HG02870 (cell line): ENCODE measurements at regions not wholly inside any gene's neighbourhood (a gene's known extent, or its start where the extent isn't known, plus 50 kb on each side); places are given as distances from the start of the nearest gene placed in this dataset.
A peak's percentile ranks its signal among the peaks of the same experiment; 100 is the strongest.

Experiments
- ATAC-seq: cut with Tn5 transposase; IDR thresholded peaks from one replicate; pipeline ENCODE4 v1.9.1; 2021; ENCODE audit warnings: mild to moderate bottlenecking, moderate library complexity; ENCODE audit not compliant: unreplicated experiment

GRCh38 chr14:81946375-81946774 lies 412.7 kb upstream of the SEL1L start:
- no peak for ATAC-seq

DNA sequence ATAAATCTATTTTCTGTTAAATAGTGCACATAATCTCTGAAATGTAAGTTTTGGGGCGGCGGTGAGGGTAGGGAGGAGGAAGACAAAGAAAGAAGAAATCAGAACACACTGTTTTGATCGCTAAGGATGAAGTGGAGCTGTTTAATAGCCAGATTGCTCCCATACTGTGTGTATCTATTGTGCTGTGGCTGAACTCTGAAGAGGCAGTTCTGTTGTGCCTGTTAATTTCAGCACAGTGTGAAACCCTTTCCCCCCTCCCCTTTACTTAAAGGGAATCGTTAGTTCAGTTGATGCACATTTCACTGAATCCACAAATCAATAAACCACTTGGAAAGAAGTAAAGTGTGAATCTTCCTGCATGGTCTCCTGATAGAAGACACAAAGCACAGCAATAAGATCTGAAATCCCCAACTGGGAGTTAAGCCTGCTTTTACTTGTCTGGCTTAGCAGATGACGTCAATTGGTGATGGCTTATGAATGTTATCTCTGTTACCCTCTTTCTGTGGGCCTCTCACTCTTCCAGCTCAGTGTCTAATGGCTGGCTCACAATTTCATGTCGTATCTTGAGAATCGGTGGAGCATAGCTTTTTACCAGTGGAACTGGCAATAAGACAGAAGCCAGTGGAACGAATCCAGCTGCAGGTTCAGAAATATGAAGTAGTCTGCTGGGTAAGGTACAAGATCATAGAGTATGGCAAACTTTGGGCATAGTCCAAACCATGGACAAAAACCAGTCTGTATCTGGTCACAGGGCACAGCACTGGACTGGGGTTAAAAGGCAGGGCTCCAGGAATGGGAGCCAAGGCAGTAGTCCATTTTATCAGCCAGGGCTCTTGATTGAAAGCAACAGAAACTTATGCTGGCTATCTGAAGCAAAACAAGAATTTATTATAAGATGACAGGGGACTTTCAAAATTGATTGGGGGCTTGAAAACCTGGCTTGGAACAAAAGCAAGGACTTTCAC lies 413.5 kb upstream of the SEL1L start:
- ATAC-seq, result no peak

GRCh38 chr14:81952917-81953316 lies 419.3 kb upstream of the SEL1L start:
- ATAC-seq, result no peak

DNA sequence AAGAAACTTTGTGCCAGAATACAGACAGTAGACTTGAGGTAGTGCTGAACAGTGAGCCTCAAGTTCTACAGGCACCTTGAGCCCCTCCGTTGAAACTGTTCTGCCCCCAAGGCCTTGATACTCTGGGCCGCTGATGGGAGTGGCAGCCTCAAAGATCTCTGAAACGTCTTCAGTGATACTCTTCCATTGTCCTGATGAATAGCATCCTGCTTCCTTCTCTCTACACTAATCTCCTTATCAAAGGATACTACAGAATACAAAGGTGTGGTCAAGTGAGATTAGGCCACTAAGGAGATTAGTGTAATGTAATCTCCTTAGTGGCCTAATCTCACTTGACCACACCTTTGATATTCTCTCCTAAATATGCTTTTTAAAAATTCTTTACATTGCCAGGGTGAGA lies 419.8 kb upstream of the SEL1L start:
- no peak for ATAC-seq

DNA sequence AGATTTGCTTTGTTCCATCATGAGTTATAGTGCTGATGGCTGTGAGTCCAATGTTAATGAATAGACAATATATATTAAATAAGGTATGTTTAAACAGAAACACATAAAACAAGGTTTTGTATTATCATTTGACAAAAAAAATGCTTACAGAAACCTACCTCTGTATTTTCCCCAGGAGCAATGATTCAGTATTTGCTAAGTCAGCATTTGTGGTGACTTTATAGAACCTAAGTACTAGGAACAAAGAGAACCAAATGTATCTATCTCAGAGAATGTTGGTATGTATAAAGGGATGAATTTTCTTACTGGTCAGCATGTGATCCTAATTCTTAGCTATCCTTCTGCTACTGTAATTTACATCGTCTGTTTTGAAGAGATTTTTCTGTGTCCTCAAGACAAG lies 421.5 kb upstream of the SEL1L start:
- no peak for ATAC-seq

GRCh38 chr14:81960781-81961180 lies 427.1 kb upstream of the SEL1L start:
- ATAC-seq, result no peak

DNA sequence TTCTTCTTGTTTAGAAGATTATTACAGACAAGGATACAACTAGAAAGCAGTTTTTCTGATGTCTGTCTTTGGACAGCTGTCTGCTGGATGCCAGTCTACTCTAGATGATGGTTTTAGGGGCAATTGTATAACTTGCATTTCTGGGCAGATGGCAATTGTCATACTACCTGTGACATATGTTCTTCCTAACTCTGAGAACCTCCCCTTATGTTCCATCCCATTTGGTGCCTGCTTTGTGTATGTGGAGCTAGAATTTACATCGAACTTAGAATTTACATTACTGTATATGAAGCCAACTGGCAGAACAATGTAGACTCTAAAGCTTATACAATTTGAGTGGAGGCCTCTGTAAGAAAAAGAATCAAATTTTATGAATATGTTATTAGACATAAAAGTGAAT lies 430.2 kb upstream of the SEL1L start:
- no peak for ATAC-seq

- no peak for ATAC-seq
Observed at GRCh38 chr14:81970307-81970706, 436.7 kb upstream of the SEL1L start.

DNA sequence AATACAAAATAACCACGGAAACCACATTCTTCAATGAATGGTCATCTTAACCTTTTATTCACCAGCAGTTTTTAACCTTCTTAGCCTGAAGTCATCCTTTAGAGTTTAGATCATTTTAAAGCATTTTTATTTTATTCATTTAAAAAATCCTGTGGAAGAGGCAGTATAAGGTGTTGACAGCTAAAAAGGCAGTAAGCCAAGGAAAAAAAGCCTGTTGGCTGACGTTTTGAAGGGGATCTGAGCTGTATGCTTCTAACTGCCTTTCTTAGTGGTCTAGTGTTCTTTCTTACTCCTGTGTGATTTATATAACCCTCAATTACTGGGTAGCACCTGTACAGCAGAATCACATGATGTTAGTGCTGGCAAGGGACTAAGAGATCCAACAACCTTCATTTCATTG lies 438.3 kb upstream of the SEL1L start:
- no peak for ATAC-seq

DNA sequence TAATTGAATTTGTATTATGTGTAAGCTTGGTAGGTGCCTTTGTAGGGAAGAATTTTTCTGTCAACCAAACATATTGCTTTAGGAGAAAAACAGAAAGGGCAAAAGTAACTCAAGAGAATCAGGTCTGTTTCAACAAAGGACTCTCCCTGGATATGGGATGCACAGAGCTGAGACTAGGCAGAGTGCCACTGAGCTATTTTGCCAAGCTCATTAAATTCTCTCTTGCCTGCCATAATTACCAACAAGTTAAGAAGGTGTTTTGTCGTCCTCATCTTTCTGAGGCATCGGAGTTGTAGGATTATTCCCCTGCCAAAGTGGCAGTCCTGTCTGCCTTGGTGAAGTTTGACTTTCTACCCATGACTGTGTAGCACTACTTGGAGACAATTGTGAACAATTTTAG lies 438.9 kb upstream of the SEL1L start:
- no peak for ATAC-seq

DNA sequence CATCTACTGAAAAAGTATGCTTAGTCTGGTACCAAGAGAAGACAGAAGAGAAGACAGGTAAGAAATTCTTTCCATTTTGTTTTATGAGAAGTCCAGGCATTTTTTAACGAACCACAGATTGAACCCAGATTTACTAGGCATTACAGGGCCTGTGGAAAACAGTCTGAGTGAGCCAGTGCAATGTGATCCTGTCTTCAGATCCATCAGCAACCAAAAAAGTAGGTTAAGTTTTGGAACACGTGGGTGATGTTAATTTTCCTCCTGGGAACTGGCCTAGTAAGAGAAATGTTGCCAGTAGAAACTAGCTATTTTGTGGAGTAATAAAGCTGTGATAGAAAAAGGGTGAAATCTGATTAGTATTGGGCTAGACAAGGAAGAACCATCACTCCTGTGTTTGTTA lies 440.9 kb upstream of the SEL1L start:
- no peak for ATAC-seq

- no peak for ATAC-seq
Observed at GRCh38 chr14:81980601-81981306, 447.1 kb upstream of the SEL1L start.

- ATAC-seq, result no peak
Observed at GRCh38 chr14:81981307-81981675, 447.6 kb upstream of the SEL1L start.

- ATAC-seq, result no peak
Observed at GRCh38 chr14:81982046-81982445, 448.4 kb upstream of the SEL1L start.

GRCh38 chr14:81986005-81986404 lies 452.4 kb upstream of the SEL1L start:
- no peak for ATAC-seq

DNA sequence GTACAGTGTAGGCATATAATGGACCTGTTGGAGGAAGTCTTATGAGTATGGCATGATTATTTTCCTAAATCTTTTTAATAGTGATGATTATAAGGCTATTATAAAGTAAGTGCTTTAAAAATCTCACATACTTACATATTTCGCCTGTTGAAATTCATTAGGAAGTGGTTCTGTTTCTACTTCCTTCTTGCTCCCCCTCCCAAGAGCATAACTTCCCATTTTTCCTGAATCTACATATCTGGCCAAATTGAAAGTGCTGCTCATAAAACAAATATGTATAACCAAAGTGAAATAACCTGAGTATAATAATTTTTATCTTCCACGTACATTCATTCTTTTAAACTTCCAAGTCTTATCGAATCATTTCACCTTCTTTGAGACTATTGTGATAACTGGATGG lies 455.6 kb upstream of the SEL1L start:
- ATAC-seq, result no peak

DNA sequence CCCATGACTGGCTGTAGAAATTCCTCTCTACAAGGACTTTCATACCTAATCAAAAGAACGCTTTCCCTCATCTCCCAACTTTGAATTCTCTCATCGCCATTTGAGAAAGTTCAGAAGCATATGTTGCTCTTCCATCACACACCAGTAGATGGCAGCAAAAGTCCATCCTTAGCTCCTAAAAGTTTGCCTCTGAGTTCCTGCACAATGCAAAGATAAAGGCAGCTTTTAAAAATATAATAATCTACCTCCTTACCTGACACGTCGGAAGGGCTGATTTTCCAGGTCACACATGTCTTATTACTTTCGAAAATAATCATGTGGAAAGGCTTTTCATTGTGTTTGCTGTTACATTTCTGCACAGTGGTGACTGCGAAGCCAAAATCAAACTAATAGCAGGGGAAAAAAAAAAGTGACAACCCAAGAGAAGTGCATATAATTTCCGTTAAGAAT lies 456.7 kb upstream of the SEL1L start:
- peak; percentile 60 for ATAC-seq

- ATAC-seq, result no peak
Observed at GRCh38 chr14:81991998-81992397, 458.3 kb upstream of the SEL1L start.

DNA sequence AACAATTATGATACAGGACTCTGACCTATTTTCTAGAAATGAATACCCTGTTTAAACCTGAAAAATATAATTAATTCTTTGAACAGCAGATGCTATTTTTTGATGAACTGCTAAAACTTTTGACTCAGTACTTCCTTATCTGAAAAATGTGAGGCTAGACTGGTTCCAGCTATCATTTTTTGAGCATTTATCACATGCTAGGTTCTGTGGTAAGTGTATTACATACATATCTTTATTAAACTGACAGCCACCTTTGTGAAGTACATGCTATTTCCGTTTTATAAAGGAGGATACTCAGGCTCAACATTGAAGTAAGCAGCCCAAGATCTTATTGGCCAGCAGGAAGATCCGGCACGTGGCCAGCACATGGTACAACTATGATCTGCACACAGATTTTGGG lies 459.8 kb upstream of the SEL1L start:
- no peak for ATAC-seq

DNA sequence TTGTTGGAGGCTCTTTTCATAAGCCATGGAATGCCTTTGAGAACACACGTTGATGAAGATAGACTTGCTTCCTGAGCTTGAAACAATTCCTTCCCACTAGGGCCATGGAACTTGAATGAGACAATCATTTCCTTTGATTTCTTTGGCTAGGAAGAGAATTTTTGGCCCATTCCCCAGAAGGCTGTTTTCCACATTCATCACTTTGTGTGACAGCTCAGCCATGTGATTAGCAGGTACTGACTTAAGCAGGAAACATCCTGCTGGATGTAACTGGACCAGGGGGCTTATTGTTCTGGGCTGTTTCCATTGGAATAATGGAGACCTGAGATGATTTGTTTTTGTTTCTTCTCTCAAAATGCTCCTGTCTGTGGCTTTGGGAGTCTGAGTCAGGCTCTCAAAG lies 469.8 kb upstream of the SEL1L start:
- ATAC-seq, result no peak

- no peak for ATAC-seq
Observed at GRCh38 chr14:82009076-82009475, 475.4 kb upstream of the SEL1L start.

GRCh38 chr14:82009993-82010392 lies 476.3 kb upstream of the SEL1L start:
- no peak for ATAC-seq
